NCI-H2196 treated with DMSO at 0.1 percent for 48 hours (cell line): ENCODE measurements at regions not wholly inside any gene's neighbourhood (a gene's known extent, or its start where the extent isn't known, plus 50 kb on each side); places are given as distances from the start of the nearest gene placed in this dataset.

ENCODE experiments used
- DNase-seq: peaks from one replicate; lab custom pipeline; 2025; ENCODE audit not compliant: unreplicated experiment; lab: John Stamatoyannopoulos, UW

DNA sequence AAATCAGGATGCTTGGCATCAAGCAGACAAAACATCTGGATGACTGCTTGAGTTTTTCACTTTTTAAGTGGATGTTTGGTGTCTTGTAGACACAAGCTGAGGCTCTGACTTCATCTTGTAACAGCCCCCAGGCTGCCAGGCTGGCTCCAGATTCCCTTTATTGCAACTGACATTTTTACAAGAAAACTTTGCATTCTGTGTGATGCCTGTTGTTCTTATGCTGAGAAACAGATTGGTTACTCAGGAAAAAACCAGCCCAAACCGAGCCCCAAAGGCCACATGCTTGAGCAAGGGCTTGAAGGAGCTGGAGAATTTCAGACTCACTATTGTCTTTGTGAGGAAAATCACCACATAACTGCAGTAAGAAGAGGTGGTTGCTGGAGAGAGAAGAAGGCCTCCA lies 98.4 kb upstream of the PREP start:
- no peak for DNase-seq

GRCh38 chr6:105500693-105501092 lies 97.8 kb upstream of the PREP start:
- DNase-seq: no peak

GRCh38 chr6:105499931-105500330 lies 97.0 kb upstream of the PREP start:
- DNase-seq: no peak

DNA sequence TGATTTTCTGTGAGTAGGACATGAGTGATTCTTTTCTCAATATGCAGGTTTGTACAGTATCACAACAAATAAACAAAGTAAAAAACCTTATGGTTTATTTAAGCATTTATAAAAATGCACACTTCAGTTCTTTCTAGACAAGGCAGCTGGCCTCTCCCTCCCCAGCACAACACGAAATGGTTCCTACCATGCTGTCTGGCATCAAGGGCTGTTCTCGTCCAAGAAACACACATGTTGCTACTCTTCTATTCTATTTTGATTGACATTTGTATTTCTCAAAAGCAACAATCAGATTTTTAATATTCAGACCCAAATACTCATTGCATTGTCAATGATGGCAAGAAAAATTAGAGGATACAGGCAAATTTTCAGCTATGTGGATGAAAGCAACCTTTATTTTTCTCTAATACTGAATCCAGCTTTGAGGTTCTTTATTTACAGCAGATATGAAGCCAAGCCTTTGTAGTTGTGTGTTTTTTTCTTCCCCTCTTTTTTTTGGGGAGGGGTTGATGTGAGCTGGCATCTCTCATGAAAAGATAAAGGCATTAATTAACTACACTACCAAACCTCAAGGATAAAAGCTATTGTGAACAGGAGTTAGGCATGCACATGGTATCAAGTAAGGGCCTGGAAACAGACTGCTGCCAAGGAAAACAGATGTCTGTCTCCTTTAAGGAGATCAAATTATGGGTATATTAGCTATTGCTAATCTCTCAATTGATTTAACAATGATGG lies 96.4 kb upstream of the PREP start:
- no peak for DNase-seq

DNA sequence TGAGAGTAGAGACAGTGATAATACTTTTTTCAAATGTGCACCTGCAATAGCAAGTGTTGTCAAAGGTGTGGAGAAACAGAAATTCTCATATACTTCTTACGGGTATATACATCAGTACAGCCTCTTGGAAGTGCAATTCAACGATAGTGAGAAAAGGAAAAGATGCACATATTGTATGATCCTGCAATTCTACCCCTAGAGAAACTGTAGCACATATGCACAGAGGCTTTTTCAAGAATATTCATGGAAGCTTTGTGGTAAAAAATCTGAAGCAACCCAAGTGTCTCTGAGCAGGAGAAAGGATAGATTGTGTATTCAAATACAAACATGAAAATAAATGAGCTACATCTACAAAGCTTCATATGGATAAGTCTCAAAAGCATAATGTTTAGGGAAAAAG lies 94.7 kb upstream of the PREP start:
- DNase-seq: no peak

DNA sequence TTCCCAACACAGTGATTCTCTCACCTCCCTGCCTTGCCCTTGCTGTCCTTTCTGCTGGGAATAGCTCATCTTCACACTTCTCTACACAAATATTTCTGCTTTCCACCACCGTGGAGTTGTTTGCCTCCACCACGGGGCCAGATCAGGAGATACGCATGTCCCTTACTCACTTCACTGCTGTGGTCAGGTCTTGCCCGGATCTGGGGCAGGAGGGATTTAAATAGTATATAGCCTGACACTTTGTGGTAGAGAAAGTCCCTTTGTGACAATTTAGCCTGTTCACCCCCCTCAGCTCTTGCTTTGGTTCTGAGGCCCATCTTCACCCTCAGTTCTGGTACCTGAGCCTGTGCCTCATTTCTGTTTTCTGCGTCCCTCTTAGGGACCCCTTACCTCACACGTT lies 92.6 kb upstream of the PREP start:
- DNase-seq: no peak

DNA sequence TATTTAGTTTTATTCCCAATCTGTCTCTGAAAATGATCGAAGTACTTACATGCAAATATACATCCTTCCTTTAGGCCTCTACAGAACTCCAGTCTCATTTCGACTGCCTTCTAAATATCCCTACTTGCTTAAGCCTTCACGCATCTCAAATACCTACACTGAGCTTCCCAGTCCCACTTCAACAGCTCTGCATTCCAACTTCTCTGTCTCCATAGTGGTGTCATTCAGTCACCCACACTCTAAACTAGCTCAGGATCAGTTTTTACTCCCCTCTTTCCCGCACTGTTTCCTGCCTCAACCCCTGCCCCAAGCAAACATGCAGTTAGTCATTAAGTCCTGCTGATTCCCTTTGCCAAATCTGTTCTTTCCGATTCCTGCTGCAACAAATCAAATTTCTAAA lies 91.8 kb upstream of the PREP start:
- DNase-seq: no peak

DNA sequence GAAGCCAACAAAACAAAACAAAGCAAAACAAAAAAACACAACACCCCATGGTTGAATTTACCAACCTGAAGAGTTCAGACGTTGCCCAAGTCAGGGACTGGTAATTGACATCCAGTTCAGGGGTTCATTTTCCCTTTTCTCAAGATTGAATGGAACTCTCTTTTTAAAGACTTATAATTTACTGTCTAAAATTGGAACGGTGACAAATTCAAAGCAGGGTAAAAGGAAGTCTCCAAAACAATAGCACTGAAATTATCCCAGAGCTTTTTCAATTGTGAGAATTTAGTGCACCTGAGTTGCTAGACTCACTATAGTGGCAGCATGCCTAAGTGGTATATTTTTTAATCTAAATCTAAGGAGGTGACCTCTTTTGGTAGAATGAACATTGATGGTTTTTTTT lies 90.9 kb upstream of the PREP start:
- no peak for DNase-seq

GRCh38 chr6:105492706-105493673 lies 90.1 kb upstream of the PREP start:
- DNase-seq: no peak

- no peak for DNase-seq
These were observed 86.3 kb upstream of the PREP start for GRCh38 chr6:105489216-105489530.

DNA sequence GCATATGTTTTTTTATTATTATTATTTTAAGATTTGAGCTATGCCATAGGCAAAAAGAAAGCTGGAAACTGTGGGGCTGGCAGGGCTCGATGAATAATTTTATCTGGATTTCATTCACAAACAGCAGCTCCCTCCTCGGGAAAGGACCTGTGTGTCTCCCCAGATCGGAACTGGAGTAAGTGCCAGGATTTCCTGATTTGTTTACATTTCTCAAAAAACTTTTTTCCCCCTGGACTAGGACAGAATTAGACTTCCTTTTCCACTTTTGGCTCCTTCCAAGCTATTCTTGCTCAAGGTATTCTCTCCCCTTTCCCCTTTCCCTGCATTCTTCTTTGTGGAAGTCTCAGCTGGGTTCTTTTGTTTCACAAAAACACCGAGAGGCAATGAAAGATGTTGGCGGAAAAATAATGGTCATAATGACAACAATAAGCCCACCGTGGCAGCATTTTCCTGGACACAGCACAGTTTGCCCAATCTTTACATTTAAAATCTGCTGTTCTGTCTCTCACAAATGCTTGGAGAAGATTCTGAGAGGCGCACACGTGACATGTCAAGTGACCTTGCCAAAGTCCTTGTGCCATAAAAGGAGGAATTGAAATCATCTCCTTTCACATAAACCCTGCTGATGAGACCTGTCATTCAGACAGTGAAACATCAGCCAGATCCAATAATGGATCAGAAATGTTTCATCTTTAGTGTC lies 85.8 kb upstream of the PREP start:
- no peak for DNase-seq

- DNase-seq: no peak
These were observed 84.3 kb upstream of the PREP start for GRCh38 chr6:105487040-105487790.

GRCh38 chr6:105485456-105485855 lies 82.6 kb upstream of the PREP start:
- no peak for DNase-seq

GRCh38 chr6:105484238-105485161 lies 81.6 kb upstream of the PREP start:
- DNase-seq: no peak

- DNase-seq: no peak
These were observed 80.6 kb upstream of the PREP start for GRCh38 chr6:105483492-105483891.

DNA sequence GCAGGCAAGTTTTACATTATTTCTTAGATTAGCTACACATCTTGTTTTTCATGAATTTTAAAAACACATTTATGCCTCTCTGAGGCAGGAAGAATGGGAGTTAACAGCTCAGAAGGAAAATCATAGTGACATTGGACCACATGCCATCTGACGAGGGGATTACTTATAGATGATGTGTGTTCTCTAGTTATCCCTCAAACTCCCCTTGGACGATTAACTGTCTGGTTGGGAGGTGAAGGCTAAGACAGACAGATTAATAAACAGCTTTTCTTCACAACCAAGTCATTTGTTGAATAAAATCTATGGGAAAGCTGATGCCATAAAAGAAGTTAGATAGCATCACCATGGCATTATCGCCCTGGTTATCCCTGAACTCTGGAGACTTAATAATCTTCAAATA lies 80.0 kb upstream of the PREP start:
- DNase-seq: no peak

GRCh38 chr6:105482227-105482844 lies 79.5 kb upstream of the PREP start:
- DNase-seq: no peak

- DNase-seq: no peak
These were observed 74.1 kb upstream of the PREP start for GRCh38 chr6:105476978-105477377.

DNA sequence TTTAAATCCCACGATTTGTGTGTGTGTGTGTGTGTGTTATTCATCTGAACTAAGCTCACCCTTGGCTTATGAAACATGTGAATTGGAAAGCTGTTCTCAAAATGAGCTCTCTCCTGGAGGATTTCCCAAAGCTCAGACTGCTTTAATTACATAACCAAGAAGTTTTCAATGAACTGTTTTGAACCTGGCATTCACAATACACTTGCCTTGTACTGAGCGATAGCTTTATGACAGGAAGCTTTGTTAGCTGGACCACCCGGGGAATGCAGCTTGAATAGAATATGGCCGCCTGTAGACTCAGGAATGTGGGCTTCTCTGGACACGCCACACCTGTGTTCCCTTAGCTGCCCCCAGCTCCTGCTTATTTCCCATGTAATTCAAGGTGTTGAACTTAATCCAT lies 71.4 kb upstream of the PREP start:
- no peak for DNase-seq

GRCh38 chr6:105469946-105470345 lies 67.1 kb upstream of the PREP start:
- no peak for DNase-seq
